DND-41 (cell line): ENCODE measurements at regions not wholly inside any gene's neighbourhood (a gene's known extent, or its start where the extent isn't known, plus 50 kb on each side); places are given as distances from the start of the nearest gene placed in this dataset.

Source experiments
- CTCF ChIP-seq: IDR thresholded peaks from 2 replicates; pipeline ENCODE4 v1.5.1; 2012; ENCODE audit warnings: borderline replicate concordance, low read length, moderate library complexity, mild to moderate bottlenecking; ENCODE audit not compliant: poor library complexity, severe bottlenecking; ENCODE audit errors: extremely low read depth
- EZH2 ChIP-seq: IDR thresholded peaks from 3 replicates; pipeline ENCODE4 v1.6.1; 2012; ENCODE audit warnings: borderline replicate concordance, low read depth, mild to moderate bottlenecking, moderate library complexity, low read length, inconsistent platforms; ENCODE audit not compliant: severe bottlenecking

GRCh38 chr1:29639741-29640427 lies 403.6 kb downstream of the PTPRU start:
- TF ChIP-seq CTCF: no peak
- no peak for TF ChIP-seq EZH2
